ENCODE measurements at regions not wholly inside any gene's neighbourhood (a gene's known extent, or its start where the extent isn't known, plus 50 kb on each side); places are given as distances from the start of the nearest gene placed in this dataset.

DNA sequence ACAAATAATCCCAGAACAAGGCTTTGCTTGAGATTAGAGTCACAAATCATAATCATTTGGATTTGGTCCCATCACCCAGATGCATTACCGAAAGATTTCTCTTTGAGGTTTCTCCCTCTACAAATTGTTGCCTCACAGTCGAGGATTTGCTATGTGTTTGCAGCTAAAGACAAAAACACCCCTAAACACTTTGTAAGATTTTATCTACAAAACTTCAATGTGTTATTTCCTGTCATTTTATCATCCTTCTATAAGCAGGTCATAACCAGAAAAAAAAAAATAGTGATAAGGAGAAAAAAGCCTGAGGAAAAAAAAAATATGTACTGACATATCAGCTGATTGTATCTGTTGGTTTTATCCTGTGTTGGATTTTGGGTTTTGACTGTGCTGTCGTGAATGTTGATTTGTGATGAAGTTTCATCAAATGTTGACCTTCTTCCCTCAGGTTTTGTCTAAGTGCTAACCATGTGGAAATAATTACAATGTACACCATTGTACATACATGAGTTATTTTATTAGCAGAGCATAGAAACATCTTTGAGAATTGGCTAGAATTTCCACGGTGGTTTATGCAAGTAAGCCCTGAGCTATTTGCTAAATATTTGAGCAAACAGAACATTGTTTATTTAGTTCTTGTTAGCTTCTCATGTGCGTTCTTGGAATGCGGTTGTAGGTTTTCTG is 274.4 kb downstream of the NEBL start:
- TF ChIP-seq, protein P1, sequence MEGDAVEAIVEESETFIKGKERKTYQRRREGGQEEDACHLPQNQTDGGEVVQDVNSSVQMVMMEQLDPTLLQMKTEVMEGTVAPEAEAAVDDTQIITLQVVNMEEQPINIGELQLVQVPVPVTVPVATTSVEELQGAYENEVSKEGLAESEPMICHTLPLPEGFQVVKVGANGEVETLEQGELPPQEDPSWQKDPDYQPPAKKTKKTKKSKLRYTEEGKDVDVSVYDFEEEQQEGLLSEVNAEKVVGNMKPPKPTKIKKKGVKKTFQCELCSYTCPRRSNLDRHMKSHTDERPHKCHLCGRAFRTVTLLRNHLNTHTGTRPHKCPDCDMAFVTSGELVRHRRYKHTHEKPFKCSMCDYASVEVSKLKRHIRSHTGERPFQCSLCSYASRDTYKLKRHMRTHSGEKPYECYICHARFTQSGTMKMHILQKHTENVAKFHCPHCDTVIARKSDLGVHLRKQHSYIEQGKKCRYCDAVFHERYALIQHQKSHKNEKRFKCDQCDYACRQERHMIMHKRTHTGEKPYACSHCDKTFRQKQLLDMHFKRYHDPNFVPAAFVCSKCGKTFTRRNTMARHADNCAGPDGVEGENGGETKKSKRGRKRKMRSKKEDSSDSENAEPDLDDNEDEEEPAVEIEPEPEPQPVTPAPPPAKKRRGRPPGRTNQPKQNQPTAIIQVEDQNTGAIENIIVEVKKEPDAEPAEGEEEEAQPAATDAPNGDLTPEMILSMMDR (IDR thresholded peaks at IDR 0.05), result no peak
- TF ChIP-seq POLR2A (IDR thresholded peaks at IDR 0.05), result no peak
- TF ChIP-seq EP300 (IDR thresholded peaks at IDR 0.05), result no peak

All from gastroesophageal sphincter (tissue), 3 donors.